Right ventricle myocardium superior (tissue), 1 donor: ENCODE measurements at regions not wholly inside any gene's neighbourhood (a gene's known extent, or its start where the extent isn't known, plus 50 kb on each side); places are given as distances from the start of the nearest gene placed in this dataset.
"Not testable (repeated sequence)": the region's sequence is repeated elsewhere in the genome, so short reads cannot be mapped to it uniquely, and the experiment has no call there.

Experiments
- ATAC-seq: fragments of 200-7000 bp; cut with Tn5 transposase; one replicate; pipeline ENCODE4 v1.9.1; 2020; ENCODE audit warnings: mild to moderate bottlenecking; ENCODE audit not compliant: poor library complexity
- DNase-seq: peaks from one replicate; pipeline ENCODE4 v3.0.0-alpha.2; 2020
- intact Hi-C: fragments of 100-400 bp; cut with DNase I; formaldehyde crosslinking; loops from one replicate; pipeline ENCODE4 v1.11.2; 2022
- donor health status: DM: no; HTN: yes; CAD: no; lungs with severe emphysema.

GRCh38 chr13:81409284-81409683, 1068.4 kb upstream of the SPRY2 start:
- no peak for DNase-seq

GRCh38 chr13:81408647-81409046, 1067.7 kb upstream of the SPRY2 start:
- DNase-seq, result no peak
- intact Hi-C loops, result no loop called here
- ATAC-seq, result no peak

More at GRCh38 chr13:81409284-81409683, 1068.4 kb upstream of the SPRY2 start:
- intact Hi-C loops, result no loop called here
- ATAC-seq, result no peak

GRCh38 chr13:81406639-81407292, 1065.8 kb upstream of the SPRY2 start:
- ATAC-seq, result no peak
- intact Hi-C loops, result no loop called here
- no peak for DNase-seq

GRCh38 chr13:81406022-81406421, 1065.1 kb upstream of the SPRY2 start:
- intact Hi-C loops, result no loop called here
- no peak for ATAC-seq

GRCh38 chr13:81396192-81396591, 1055.3 kb upstream of the SPRY2 start:
- intact Hi-C loops, result no loop called here
- no peak for ATAC-seq
- no peak for DNase-seq

More at GRCh38 chr13:81406022-81406421, 1065.1 kb upstream of the SPRY2 start:
- DNase-seq, result no peak

GRCh38 chr13:81395368-81395767, 1054.4 kb upstream of the SPRY2 start:
- intact Hi-C loops, result no loop called here
- DNase-seq (no peak), ATAC-seq (no peak)

- ATAC-seq (no peak), DNase-seq (no peak)
- intact Hi-C loops, result no loop called here
Measured at GRCh38 chr13:81394640-81395039, 1053.7 kb upstream of the SPRY2 start.

GRCh38 chr13:81393721-81394120, 1052.8 kb upstream of the SPRY2 start:
- ATAC-seq, result no peak
- intact Hi-C loops, result no loop called here
- no peak for DNase-seq

GRCh38 chr13:81393110-81393509, 1052.2 kb upstream of the SPRY2 start:
- ATAC-seq (no peak), DNase-seq (no peak)
- intact Hi-C loops, result no loop called here

- DNase-seq, result no peak
- no peak for ATAC-seq
- intact Hi-C loops, result no loop called here
Measured at GRCh38 chr13:81388400-81388799, 1047.5 kb upstream of the SPRY2 start.

GRCh38 chr13:81383444-81383843, 1042.5 kb upstream of the SPRY2 start:
- no peak for ATAC-seq
- intact Hi-C loops, result no loop called here
- DNase-seq, result no peak

- ATAC-seq, result no peak
Measured at GRCh38 chr13:81382246-81382645, 1041.3 kb upstream of the SPRY2 start.

GRCh38 chr13:81381560-81381959, 1040.6 kb upstream of the SPRY2 start:
- ATAC-seq, result no peak
- intact Hi-C loops, result no loop called here
- no peak for DNase-seq

More at GRCh38 chr13:81382246-81382645, 1041.3 kb upstream of the SPRY2 start:
- DNase-seq, result no peak
- intact Hi-C loops, result no loop called here

- ATAC-seq (no peak), DNase-seq (no peak)
- intact Hi-C loops, result no loop called here
Measured at GRCh38 chr13:81379183-81379582, 1038.3 kb upstream of the SPRY2 start.

GRCh38 chr13:81377921-81378320, 1037.0 kb upstream of the SPRY2 start:
- ATAC-seq (no peak), DNase-seq (no peak)
- intact Hi-C loops, result no loop called here

GRCh38 chr13:81375709-81376108, 1034.8 kb upstream of the SPRY2 start:
- ATAC-seq (no peak), DNase-seq (no peak)
- intact Hi-C loops, result no loop called here

- DNase-seq, ATAC-seq, intact Hi-C loops: not testable (repeated sequence)
Measured at GRCh38 chr13:81362711-81363110, 1021.8 kb upstream of the SPRY2 start.

- intact Hi-C loops, result no loop called here
- DNase-seq (no peak), ATAC-seq (no peak)
Measured at GRCh38 chr13:81350056-81350455, 1009.1 kb upstream of the SPRY2 start.

- intact Hi-C loops, ATAC-seq, DNase-seq: not testable (repeated sequence)
Measured at GRCh38 chr13:81340118-81341069, 999.5 kb upstream of the SPRY2 start.

GRCh38 chr13:81339666-81340065, 998.7 kb upstream of the SPRY2 start:
- DNase-seq, intact Hi-C loops, ATAC-seq: not testable (repeated sequence)
